GM23338 (cell line): ENCODE measurements at regions not wholly inside any gene's neighbourhood (a gene's known extent, or its start where the extent isn't known, plus 50 kb on each side); places are given as distances from the start of the nearest gene placed in this dataset.

ENCODE experiments used
- ATAC-seq: fragments of 200-7000 bp; cut with Tn5 transposase; 3 replicates; pipeline ENCODE4 v1.9.1; 2020
- DNase-seq: peaks from one replicate; pipeline ENCODE4 v3.0.0-alpha.2; 2015; ENCODE audit warnings: low spot score
- H2AFZ ChIP-seq: fragments of 200-600 bp; sonication (generic); 2 replicates; pipeline ENCODE4 v1.8.0; 2016; ENCODE audit warnings: antibody characterized with exemption, mild to moderate bottlenecking, moderate library complexity
- H3F3A ChIP-seq: fragments of 200-600 bp; sonication (generic); replicated peaks from 2 replicates; pipeline ENCODE4 v1.8.0; 2017; ENCODE audit warnings: antibody characterized with exemption, mixed run types, low read depth
- H3K27ac ChIP-seq: fragments of 200-600 bp; sonication (generic); 2 replicates; pipeline ENCODE4 v1.6.1; 2016; ENCODE audit warnings: low read depth
- H3K27me3 ChIP-seq: fragments of 200-600 bp; sonication (generic); 2 replicates; pipeline ENCODE4 v1.8.0; 2016; ENCODE audit warnings: mild to moderate bottlenecking, mixed run types, moderate library complexity; ENCODE audit not compliant: insufficient read depth
- H3K36me3 ChIP-seq: fragments of 200-600 bp; sonication (generic); 2 replicates; pipeline ENCODE4 v1.8.0; 2016; ENCODE audit warnings: mild to moderate bottlenecking; ENCODE audit not compliant: insufficient read depth
- H3K4me1 ChIP-seq: fragments of 200-600 bp; sonication (generic); 2 replicates; pipeline ENCODE4 v1.8.0; 2016; ENCODE audit warnings: mild to moderate bottlenecking, moderate library complexity; ENCODE audit not compliant: insufficient read depth
- H3K4me2 ChIP-seq: fragments of 200-600 bp; sonication (generic); 2 replicates; pipeline ENCODE4 v1.7.1; 2017; ENCODE audit warnings: mixed run types
- H3K4me3 ChIP-seq: fragments of 200-600 bp; sonication (generic); 2 replicates; pipeline ENCODE4 v1.6.1; 2016; ENCODE audit warnings: mixed run types
- H3K79me2 ChIP-seq: fragments of 200-600 bp; sonication (generic); replicated peaks from 2 replicates; pipeline ENCODE4 v1.8.0; 2017; ENCODE audit warnings: mild to moderate bottlenecking; ENCODE audit not compliant: insufficient read depth
- H3K9me2 ChIP-seq: fragments of 200-600 bp; sonication (generic); 2 replicates; pipeline ENCODE4 v1.8.0; 2017; ENCODE audit not compliant: insufficient read depth
- H4K20me1 ChIP-seq: fragments of 200-600 bp; sonication (generic); replicated peaks from 2 replicates; pipeline ENCODE4 v1.8.0; 2017; ENCODE audit warnings: mild to moderate bottlenecking; ENCODE audit not compliant: insufficient read depth
- H3K27ac Mint-ChIP-seq: 2 replicates; pipeline ENCODE4 v1.8.0; 2020; ENCODE audit warnings: inconsistent platforms, mild to moderate bottlenecking, moderate library complexity, mixed read lengths
- H3K27me3 Mint-ChIP-seq: 3 replicates; pipeline ENCODE4 v1.8.0; 2022; ENCODE audit warnings: low read depth, mild to moderate bottlenecking, moderate library complexity, mixed read lengths, inconsistent platforms; ENCODE audit not compliant: insufficient read depth, poor library complexity
- H3K36me3 Mint-ChIP-seq: 3 replicates; pipeline ENCODE4 v1.8.0; 2021; ENCODE audit warnings: low read depth, mild to moderate bottlenecking, inconsistent platforms, moderate library complexity, mixed read lengths
- H3K4me1 Mint-ChIP-seq: 3 replicates; pipeline ENCODE4 v1.8.0; 2020; ENCODE audit warnings: mild to moderate bottlenecking, inconsistent platforms, mixed read lengths
- H3K4me3 Mint-ChIP-seq: 3 replicates; pipeline ENCODE4 v1.8.0; 2021; ENCODE audit warnings: moderate library complexity, mild to moderate bottlenecking, inconsistent platforms, mixed read lengths
- H3K9me3 Mint-ChIP-seq: 3 replicates; pipeline ENCODE4 v1.8.0; 2020; ENCODE audit warnings: moderate library complexity, mild to moderate bottlenecking, inconsistent platforms, mixed read lengths
- ETS1 ChIP-seq: IDR thresholded peaks from 2 replicates; pipeline ENCODE4 v1.6.1; 2016; ENCODE audit warnings: antibody characterized with exemption
- EZH2 ChIP-seq: fragments of 200-600 bp; sonication (generic); IDR thresholded peaks from one replicate; pipeline ENCODE4 v1.8.0; 2017; ENCODE audit warnings: antibody characterized with exemption, mild to moderate bottlenecking, low read depth; ENCODE audit not compliant: unreplicated experiment
- EZH2phosphoT487 ChIP-seq: fragments of 200-600 bp; sonication (generic); IDR thresholded peaks from one replicate; pipeline ENCODE4 v1.8.1; 2018; ENCODE audit warnings: antibody characterized with exemption; ENCODE audit not compliant: unreplicated experiment
- JUNB ChIP-seq: IDR thresholded peaks from one replicate; pipeline ENCODE4 v1.6.1; 2016; ENCODE audit warnings: antibody characterized with exemption; ENCODE audit not compliant: unreplicated experiment
- NANOG ChIP-seq: IDR thresholded peaks from 2 replicates; pipeline ENCODE4 v1.6.1; 2016; ENCODE audit warnings: antibody characterized with exemption, borderline replicate concordance
- REST ChIP-seq: IDR thresholded peaks from one replicate; pipeline ENCODE4 v1.6.1; 2018; ENCODE audit warnings: antibody characterized with exemption; ENCODE audit not compliant: unreplicated experiment
- STAT1 ChIP-seq: IDR thresholded peaks from one replicate; pipeline ENCODE4 v1.6.1; 2016; ENCODE audit warnings: antibody characterized with exemption; ENCODE audit not compliant: unreplicated experiment
- ZNF331 ChIP-seq: fragments of 250-450 bp; sonication (Bioruptor Pico); IDR thresholded peaks from 2 replicates; pipeline ENCODE4 v1.5.0; 2020; ENCODE audit warnings: low read depth, mild to moderate bottlenecking, moderate library complexity
- ZNF462 ChIP-seq: fragments of 250-450 bp; sonication (Bioruptor Pico); IDR thresholded peaks from 2 replicates; pipeline ENCODE4 v1.5.0; 2020; ENCODE audit warnings: mild to moderate bottlenecking, moderate library complexity
- TF ChIP-seq, protein P1 (sequence below), 2 experiments: fragments of 200-600 bp in 1 of 2; sonication (generic) in 1 of 2; conservative IDR thresholded peaks; 2 replicates each; pipeline versions ENCODE4 v1.5.1 to v1.6.1; 2016 to 2017; ENCODE audit warnings: antibody characterized with exemption in 2 of 2, low read depth in 2 of 2, mild to moderate bottlenecking in 2 of 2, moderate library complexity in 1 of 2

GRCh38 chr22:22392131-22392530 is 116.4 kb downstream of the ZNF280B start (continued):
- TF ChIP-seq, protein P1, sequence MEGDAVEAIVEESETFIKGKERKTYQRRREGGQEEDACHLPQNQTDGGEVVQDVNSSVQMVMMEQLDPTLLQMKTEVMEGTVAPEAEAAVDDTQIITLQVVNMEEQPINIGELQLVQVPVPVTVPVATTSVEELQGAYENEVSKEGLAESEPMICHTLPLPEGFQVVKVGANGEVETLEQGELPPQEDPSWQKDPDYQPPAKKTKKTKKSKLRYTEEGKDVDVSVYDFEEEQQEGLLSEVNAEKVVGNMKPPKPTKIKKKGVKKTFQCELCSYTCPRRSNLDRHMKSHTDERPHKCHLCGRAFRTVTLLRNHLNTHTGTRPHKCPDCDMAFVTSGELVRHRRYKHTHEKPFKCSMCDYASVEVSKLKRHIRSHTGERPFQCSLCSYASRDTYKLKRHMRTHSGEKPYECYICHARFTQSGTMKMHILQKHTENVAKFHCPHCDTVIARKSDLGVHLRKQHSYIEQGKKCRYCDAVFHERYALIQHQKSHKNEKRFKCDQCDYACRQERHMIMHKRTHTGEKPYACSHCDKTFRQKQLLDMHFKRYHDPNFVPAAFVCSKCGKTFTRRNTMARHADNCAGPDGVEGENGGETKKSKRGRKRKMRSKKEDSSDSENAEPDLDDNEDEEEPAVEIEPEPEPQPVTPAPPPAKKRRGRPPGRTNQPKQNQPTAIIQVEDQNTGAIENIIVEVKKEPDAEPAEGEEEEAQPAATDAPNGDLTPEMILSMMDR (conservative IDR thresholded peaks at IDR 0.05; ENCODE audit: low read depth in 2 of 2): no peak
- TF ChIP-seq REST (no peak), ETS1 (no peak), ZNF331 (CRISPR knock-in tag) (no peak), NANOG (no peak), EZH2phosphoT487 (no peak)

- H3K27me3 Mint-ChIP-seq: peaks cover 99% of the 10 kb centered on the region
- Histone ChIP-seq H3K9me2 (no peaks in the 10 kb centered on the region), H3F3A (no peaks in the 10 kb centered on the region), H3K27ac (no peak overlapping the region), H3K27me3 (peaks cover 100% of the 10 kb centered on the region), H3K36me3 (no peaks in the 10 kb centered on the region; the same call in 1 of the 2 replicates), H3K4me3 (no peak overlapping the region), H3K79me2 (no peaks in the 10 kb centered on the region), H2AFZ (no peak overlapping the region), H4K20me1 (no peaks in the 10 kb centered on the region), H3K4me2 (no peak overlapping the region), H3K4me1 (no peaks in the 10 kb centered on the region)
- no peak overlapping the region for H3K27ac Mint-ChIP-seq
- H3K9me3 Mint-ChIP-seq: peaks cover 16% of the 10 kb centered on the region
- DNase-seq (no peak), ATAC-seq (no peak)
- H3K4me1 Mint-ChIP-seq: no peaks in the 10 kb centered on the region
- H3K36me3 Mint-ChIP-seq: no peaks in the 10 kb centered on the region
- no peak overlapping the region for H3K4me3 Mint-ChIP-seq
- TF ChIP-seq JUNB (no peak), EZH2 (no peak), ZNF462 (CRISPR knock-in tag) (no peak), STAT1 (no peak), EZH2phosphoT487 (no peak)
These were observed 114.0 kb downstream of the ZNF280B start for GRCh38 chr22:22394591-22394990.
